Adrenal gland (tissue), 9 donors: ENCODE measurements at regions not wholly inside any gene's neighbourhood (a gene's known extent, or its start where the extent isn't known, plus 50 kb on each side); places are given as distances from the start of the nearest gene placed in this dataset.

Source experiments
- DNase-seq, 7 donors: peaks; one replicate each; pipeline ENCODE4 v3.0.0-alpha.2; 2019 to 2020
- H3K27ac ChIP-seq, 5 donors: fragments of 200-600 bp; sonication (generic) in 4 of 5; 1 replicate in 3 of 5; 2 replicates in 2 of 5; pipeline versions ENCODE4 v1.5.1 to v1.8.0; 2016 to 2020; ENCODE audit warnings: mild to moderate bottlenecking in 1 of 5
- H3K27me3 ChIP-seq: fragments of 200-600 bp; 2 replicates; pipeline ENCODE4 v1.8.0; 2021
- H3K36me3 ChIP-seq, 2 donors: fragments of 200-600 bp; replicated peaks in 1 of 2; 1 replicate in 1 of 2; 2 replicates in 1 of 2; pipeline versions ENCODE4 v1.5.1 to v1.8.0; 2018 to 2022
- H3K4me1 ChIP-seq, 2 donors: fragments of 200-600 bp; replicated peaks in 1 of 2; 1 replicate in 1 of 2; 2 replicates in 1 of 2; pipeline versions ENCODE4 v1.5.1 to v1.8.0; 2018 to 2021
- H3K4me3 ChIP-seq, 4 donors: fragments of 200-600 bp; sonication (generic) in 3 of 4; one replicate each; pipeline ENCODE4 v1.5.1; 2016 to 2018
- H3K9me3 ChIP-seq, 3 donors: fragments of 200-600 bp; sonication (generic) in 1 of 3; replicated peaks in 1 of 3; 1 replicate in 2 of 3; 2 replicates in 1 of 3; pipeline versions ENCODE4 v1.5.1 to v1.8.0; 2016 to 2021
- POLR2A ChIP-seq, 2 donors: fragments of 450-650 bp; IDR thresholded peaks; one replicate each; pipeline ENCODE4 v1.6.1; 2017; ENCODE audit warnings: antibody characterized with exemption in 2 of 2, mild to moderate bottlenecking in 2 of 2, moderate library complexity in 1 of 2
- WGBS, 4 donors: extraction: QIAGEN DNeasy Blood & Tissue Kit in 2 of 4; methylation state at CpG; one replicate each; pipeline versions ENCODE4 v1.1.5 to v1.1.7; 2013 to 2017; 5-methylcytosine and 5-hydroxymethylcytosine counted together
- intact Hi-C, 2 donors: fragments of 100-400 bp; cut with DNase I; formaldehyde crosslinking; loops; one replicate each; pipeline versions ENCODE4 v1.14.1 to v1.15.0; 2022 to 2023
- TF ChIP-seq, protein P1 (sequence below), 6 experiments: fragments of 450-650 bp in 4 of 6; fragments of 200-600 bp in 2 of 6; sonication (generic) in 1 of 6; IDR thresholded peaks; 1 replicate in 5 of 6; 2 replicates in 1 of 6; pipeline versions ENCODE4 v1.5.1 to v1.8.0; 2016 to 2021; ENCODE audit warnings: antibody characterized with exemption in 6 of 6, mild to moderate bottlenecking in 2 of 6, moderate library complexity in 1 of 6
- donor health status: healthy with polysubstance abuse.
- donor health status: Bipolar disorder and iron deficiency.
- donor health status: DM: yes; HTN: yes; CAD: no.
- donor health status: DM: no; HTN: no; CAD: no.
- donor health status: DM: no; HTN: no; CAD: no.

DNA sequence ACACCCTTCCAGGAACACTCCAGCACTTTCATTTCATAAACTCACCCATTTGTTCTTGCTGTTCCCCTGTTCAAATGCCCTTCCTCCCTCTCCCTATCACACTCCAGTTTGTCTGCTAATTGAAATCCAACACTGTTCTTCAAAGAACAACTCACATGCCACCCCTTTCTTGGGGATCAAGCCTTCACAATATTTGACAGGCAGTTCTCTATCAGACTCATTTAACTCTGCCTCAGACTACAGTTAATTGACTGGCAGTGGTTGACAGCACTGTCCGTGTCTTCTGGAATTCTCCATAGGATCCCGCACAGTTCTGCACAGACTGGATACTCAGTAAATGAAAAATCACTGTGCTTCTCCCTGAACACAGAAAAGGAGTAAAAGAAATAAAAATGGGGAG lies 87.8 kb downstream of the PMP22 start:
- DNase-seq, result no peak
- no peak overlapping the region for H3K4me3 ChIP-seq
- H3K4me1 ChIP-seq, result no peaks in the 10 kb centered on the region
- no peaks in the 10 kb centered on the region for H3K9me3 ChIP-seq
- H3K27me3 ChIP-seq, result no peaks in the 10 kb centered on the region
- no peaks in the 10 kb centered on the region for H3K36me3 ChIP-seq
- H3K27ac ChIP-seq, result no peak overlapping the region
- WGBS, 4 donors, result 85 to 96% (median 91%) methylated on average over 2 of the region's 2 CpGs
- no peak for TF ChIP-seq POLR2A (IDR thresholded peaks at IDR 0.05)
- TF ChIP-seq, protein P1, sequence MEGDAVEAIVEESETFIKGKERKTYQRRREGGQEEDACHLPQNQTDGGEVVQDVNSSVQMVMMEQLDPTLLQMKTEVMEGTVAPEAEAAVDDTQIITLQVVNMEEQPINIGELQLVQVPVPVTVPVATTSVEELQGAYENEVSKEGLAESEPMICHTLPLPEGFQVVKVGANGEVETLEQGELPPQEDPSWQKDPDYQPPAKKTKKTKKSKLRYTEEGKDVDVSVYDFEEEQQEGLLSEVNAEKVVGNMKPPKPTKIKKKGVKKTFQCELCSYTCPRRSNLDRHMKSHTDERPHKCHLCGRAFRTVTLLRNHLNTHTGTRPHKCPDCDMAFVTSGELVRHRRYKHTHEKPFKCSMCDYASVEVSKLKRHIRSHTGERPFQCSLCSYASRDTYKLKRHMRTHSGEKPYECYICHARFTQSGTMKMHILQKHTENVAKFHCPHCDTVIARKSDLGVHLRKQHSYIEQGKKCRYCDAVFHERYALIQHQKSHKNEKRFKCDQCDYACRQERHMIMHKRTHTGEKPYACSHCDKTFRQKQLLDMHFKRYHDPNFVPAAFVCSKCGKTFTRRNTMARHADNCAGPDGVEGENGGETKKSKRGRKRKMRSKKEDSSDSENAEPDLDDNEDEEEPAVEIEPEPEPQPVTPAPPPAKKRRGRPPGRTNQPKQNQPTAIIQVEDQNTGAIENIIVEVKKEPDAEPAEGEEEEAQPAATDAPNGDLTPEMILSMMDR (IDR thresholded peaks at IDR 0.05), result no peak
- intact Hi-C loops, result no loop called here

- H3K4me1 ChIP-seq, result no peaks in the 10 kb centered on the region
- H3K36me3 ChIP-seq, result no peaks in the 10 kb centered on the region
- WGBS, 4 donors, result 67 to 80% (median 74%) methylated on average over 7 of the region's 7 CpGs
- no peak overlapping the region for H3K4me3 ChIP-seq
- H3K27me3 ChIP-seq, result no peaks in the 10 kb centered on the region
- H3K27ac ChIP-seq, result no peak overlapping the region
- no peak for DNase-seq
- TF ChIP-seq POLR2A (IDR thresholded peaks at IDR 0.05), result no peak
- TF ChIP-seq, protein P1 (IDR thresholded peaks at IDR 0.05), result no peak
- no peaks in the 10 kb centered on the region for H3K9me3 ChIP-seq
- intact Hi-C loops, result no loop called here
These were observed 89.8 kb downstream of the PMP22 start for GRCh38 chr17:15175356-15175755.

DNA sequence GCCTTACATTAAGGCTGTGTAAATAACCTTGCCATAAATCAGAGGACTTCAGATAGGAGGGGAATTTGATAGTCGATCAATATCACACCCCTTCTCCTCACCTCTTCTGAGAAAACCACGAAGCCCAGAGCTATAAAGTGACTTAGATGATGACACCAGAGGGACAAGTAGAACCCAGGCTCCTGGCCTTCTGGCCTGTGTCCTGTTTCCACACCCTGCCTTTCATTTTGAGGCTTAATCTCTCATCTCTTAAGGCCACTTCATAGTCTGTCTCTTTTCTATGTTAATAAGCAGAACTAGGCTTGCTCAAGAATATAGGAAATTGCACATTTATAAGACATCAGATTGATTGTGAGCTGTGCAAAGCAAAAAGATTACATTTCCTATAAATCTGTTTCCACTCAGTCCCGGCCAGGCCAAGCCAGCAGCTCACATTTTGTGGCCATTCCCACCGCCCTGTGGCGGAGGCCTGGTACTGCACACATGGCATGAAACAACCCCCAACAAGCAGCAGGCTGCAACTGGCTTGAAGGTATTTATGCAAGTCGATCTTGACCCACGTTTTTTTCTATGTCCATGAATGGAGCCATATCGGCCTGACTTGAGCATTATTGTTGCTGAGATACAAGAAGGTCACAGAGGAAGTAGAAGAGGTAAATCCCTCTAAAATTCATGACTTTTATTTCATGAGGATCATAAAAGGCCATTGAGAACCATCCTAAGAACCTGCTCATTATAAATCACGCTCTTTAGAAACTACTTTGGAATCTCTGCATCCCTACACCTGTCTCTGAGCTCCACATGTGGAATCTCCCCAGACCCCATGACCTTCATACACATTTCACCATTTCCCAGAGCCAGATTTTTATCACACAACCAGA lies 93.7 kb downstream of the PMP22 start:
- Histone ChIP-seq H3K27ac (no peak overlapping the region), H3K4me3 (no peak overlapping the region), H3K9me3 (no peaks in the 10 kb centered on the region), H3K4me1 (no peaks in the 10 kb centered on the region), H3K36me3 (no peaks in the 10 kb centered on the region), H3K27me3 (no peaks in the 10 kb centered on the region)
- peak; percentile 71 to 85 (median 77) for DNase-seq
- WGBS, 4 donors, result 26 to 31% (median 27%) methylated on average over 9 of the region's 9 CpGs
- TF ChIP-seq, protein P1 (IDR thresholded peaks at IDR 0.05), result peak; percentile 67 to 88 (median 86)
- TF ChIP-seq POLR2A (IDR thresholded peaks at IDR 0.05), result no peak
- intact Hi-C loops, result no loop called here

DNA sequence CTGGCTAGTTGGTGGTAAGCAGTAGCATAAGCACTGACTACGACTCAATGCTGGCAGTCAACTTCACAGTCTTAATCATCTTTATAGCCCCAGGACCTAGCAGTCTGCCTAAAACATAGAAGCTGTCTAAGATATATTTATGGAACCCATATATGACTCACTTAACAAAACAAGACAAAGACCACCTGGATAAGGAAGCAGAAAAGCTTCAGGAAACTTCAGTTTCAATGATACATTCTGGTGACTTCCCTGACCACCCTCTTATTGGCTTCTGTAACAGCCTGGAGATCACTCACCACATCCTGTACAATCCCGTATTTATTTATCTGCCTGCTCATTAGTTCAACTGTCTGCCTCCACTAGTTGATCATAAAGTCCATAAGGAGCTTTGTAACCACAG lies 95.5 kb downstream of the PMP22 start:
- Histone ChIP-seq H3K9me3 (no peaks in the 10 kb centered on the region), H3K36me3 (no peaks in the 10 kb centered on the region), H3K4me1 (no peaks in the 10 kb centered on the region), H3K27me3 (no peaks in the 10 kb centered on the region), H3K27ac (no peak overlapping the region), H3K4me3 (no peak overlapping the region)
- intact Hi-C loops, result no loop called here
- no peak for DNase-seq
- no peak for TF ChIP-seq POLR2A (IDR thresholded peaks at IDR 0.05)
- TF ChIP-seq, protein P1 (IDR thresholded peaks at IDR 0.05), result no peak
- WGBS, 4 donors, result 71 to 81% (median 76%) methylated on average over 2 of the region's 2 CpGs
